ENCODE measurements at regions not wholly inside any gene's neighbourhood (a gene's known extent, or its start where the extent isn't known, plus 50 kb on each side); places are given as distances from the start of the nearest gene placed in this dataset.

GRCh38 chr1:29569971-29570634 is 333.8 kb downstream of the PTPRU start:
- Histone ChIP-seq H3K27ac (ENCODE audit: low read depth in 1 of 2, low read length in 1 of 2) (no peak overlapping the region), H3K9ac (ENCODE audit: insufficient read depth in 1 of 2, low read length in 2 of 2) (no peak overlapping the region), H3K9me3 (ENCODE audit: control insufficient read depth in 4 of 4, insufficient read depth in 3 of 4, low read length in 3 of 4) (peaks cover 0 to 8% (median 7%) of the 10 kb centered on the region in 4 donors), H3K36me3 (ENCODE audit: control insufficient read depth in 4 of 4, insufficient read depth in 4 of 4, low read length in 4 of 4) (no peaks in the 10 kb centered on the region), H3K27me3 (ENCODE audit: control insufficient read depth in 3 of 3, insufficient read depth in 3 of 3, low read length in 2 of 3) (no peaks in the 10 kb centered on the region), H3K4me3 (no peak overlapping the region), H3K4me1 (ENCODE audit: control insufficient read depth in 5 of 5, insufficient read depth in 5 of 5, low read length in 5 of 5) (no peaks in the 10 kb centered on the region)
- ATAC-seq (ENCODE audit: insufficient read depth, low FRiP score) (peak; percentile 47), DNase-seq (no peak)
- TF ChIP-seq CTCF (IDR thresholded peaks at IDR 0.05; ENCODE audit: control extremely low read depth, extremely low read depth) = no peak
- 71 to 91% methylated on average over 5 of the region's 5 CpGs for WGBS, 2 donors

GRCh38 chr1:29567257-29567656 is 330.9 kb downstream of the PTPRU start:
- Histone ChIP-seq H3K9ac (ENCODE audit: insufficient read depth in 1 of 2, low read length in 2 of 2) (no peak overlapping the region), H3K4me1 (ENCODE audit: control insufficient read depth in 5 of 5, insufficient read depth in 5 of 5, low read length in 5 of 5) (no peaks in the 10 kb centered on the region), H3K4me3 (no peak overlapping the region), H3K9me3 (ENCODE audit: control insufficient read depth in 4 of 4, insufficient read depth in 3 of 4, low read length in 3 of 4) (peaks cover 0 to 15% (median 14%) of the 10 kb centered on the region in 4 donors), H3K36me3 (ENCODE audit: control insufficient read depth in 4 of 4, insufficient read depth in 4 of 4, low read length in 4 of 4) (no peaks in the 10 kb centered on the region), H3K27me3 (ENCODE audit: control insufficient read depth in 3 of 3, insufficient read depth in 3 of 3, low read length in 2 of 3) (no peaks in the 10 kb centered on the region), H3K27ac (ENCODE audit: low read depth in 1 of 2, low read length in 1 of 2) (no peak overlapping the region)
- ATAC-seq (ENCODE audit: insufficient read depth, low FRiP score) = no peak
- 89 to 92% methylated on average over 1 of the region's 1 CpG for WGBS, 2 donors
- TF ChIP-seq CTCF (IDR thresholded peaks at IDR 0.05; ENCODE audit: control extremely low read depth, extremely low read depth) = no peak
- no peak for DNase-seq

- WGBS, 2 donors = 87 to 97% methylated on average over 1 of the region's 1 CpG
- H3K9me3 ChIP-seq (ENCODE audit: control insufficient read depth in 4 of 4, insufficient read depth in 3 of 4, low read length in 3 of 4) = peaks cover 0 to 19% (median 15%) of the 10 kb centered on the region in 4 donors
- no peaks in the 10 kb centered on the region for H3K27me3 ChIP-seq (ENCODE audit: control insufficient read depth in 3 of 3, insufficient read depth in 3 of 3, low read length in 2 of 3)
- H3K36me3 ChIP-seq (ENCODE audit: control insufficient read depth in 4 of 4, insufficient read depth in 4 of 4, low read length in 4 of 4) = no peaks in the 10 kb centered on the region
- no peak overlapping the region for H3K4me3 ChIP-seq
- ATAC-seq (ENCODE audit: insufficient read depth, low FRiP score) (no peak), DNase-seq (no peak)
- H3K27ac ChIP-seq (ENCODE audit: low read depth in 1 of 2, low read length in 1 of 2) = no peak overlapping the region
- no peak overlapping the region for H3K9ac ChIP-seq (ENCODE audit: insufficient read depth in 1 of 2, low read length in 2 of 2)
- H3K4me1 ChIP-seq (ENCODE audit: control insufficient read depth in 5 of 5, insufficient read depth in 5 of 5, low read length in 5 of 5) = no peaks in the 10 kb centered on the region
- no peak for TF ChIP-seq CTCF (IDR thresholded peaks at IDR 0.05; ENCODE audit: control extremely low read depth, extremely low read depth)
Measured at GRCh38 chr1:29565490-29565889, 329.2 kb downstream of the PTPRU start.

GRCh38 chr1:29563571-29563970 is 327.2 kb downstream of the PTPRU start:
- ATAC-seq (ENCODE audit: insufficient read depth, low FRiP score) = no peak
- no peaks in the 10 kb centered on the region for H3K36me3 ChIP-seq (ENCODE audit: control insufficient read depth in 4 of 4, insufficient read depth in 4 of 4, low read length in 4 of 4)
- WGBS, 2 donors = 77 to 78% methylated on average over 4 of the region's 4 CpGs
- H3K9ac ChIP-seq (ENCODE audit: insufficient read depth in 1 of 2, low read length in 2 of 2) = no peak overlapping the region
- peaks cover 0 to 4% (median 0%) of the 10 kb centered on the region in 3 donors for H3K27me3 ChIP-seq (ENCODE audit: control insufficient read depth in 3 of 3, insufficient read depth in 3 of 3, low read length in 2 of 3)
- DNase-seq = no peak
- no peak overlapping the region for H3K4me3 ChIP-seq
- peaks cover 0 to 19% (median 15%) of the 10 kb centered on the region in 4 donors for H3K9me3 ChIP-seq (ENCODE audit: control insufficient read depth in 4 of 4, insufficient read depth in 3 of 4, low read length in 3 of 4)
- no peak for TF ChIP-seq CTCF (IDR thresholded peaks at IDR 0.05; ENCODE audit: control extremely low read depth, extremely low read depth)
- no peak overlapping the region for H3K27ac ChIP-seq (ENCODE audit: low read depth in 1 of 2, low read length in 1 of 2)
- H3K4me1 ChIP-seq (ENCODE audit: control insufficient read depth in 5 of 5, insufficient read depth in 5 of 5, low read length in 5 of 5) = no peaks in the 10 kb centered on the region
